ENCODE measurements at regions not wholly inside any gene's neighbourhood (a gene's known extent, or its start where the extent isn't known, plus 50 kb on each side); places are given as distances from the start of the nearest gene placed in this dataset.

- ChIA-PET CTCF (no interaction called here), POLR2A (no interaction called here)
- H3K36me3 ChIP-seq (ENCODE audit: control insufficient read depth in 2 of 2, insufficient read depth in 1 of 2, low read length in 2 of 2), result no peaks in the 10 kb centered on the region; a peak in 1 of 3 replicates
These were observed 194.5 kb downstream of the ZNF608 start for GRCh38 chr5:124551939-124552279.

More at GRCh38 chr5:124551939-124552279, 194.5 kb downstream of the ZNF608 start:
- Histone ChIP-seq H3K27ac (ENCODE audit: extremely low read depth, low read depth, low read length) (no peak overlapping the region), H3K4me1 (ENCODE audit: control insufficient read depth, insufficient read depth, low read length) (no peaks in the 10 kb centered on the region), H3K9me3 (ENCODE audit: control insufficient read depth, insufficient read depth, low read depth, low read length) (no peaks in the 10 kb centered on the region), H3K4me3 (ENCODE audit: low read depth, low read length) (no peak overlapping the region)
- TF ChIP-seq ZNF394 (tag by site-specific recombination; IDR thresholded peaks at IDR 0.05; ENCODE audit: borderline replicate concordance), result no peak
- TF ChIP-seq ZNF19 (tag by site-specific recombination; IDR thresholded peaks at IDR 0.05; ENCODE audit: low read depth), result no peak
- TF ChIP-seq ZNF664 (tag by site-specific recombination; IDR thresholded peaks at IDR 0.05), result no peak
- TF ChIP-seq, protein P1, sequence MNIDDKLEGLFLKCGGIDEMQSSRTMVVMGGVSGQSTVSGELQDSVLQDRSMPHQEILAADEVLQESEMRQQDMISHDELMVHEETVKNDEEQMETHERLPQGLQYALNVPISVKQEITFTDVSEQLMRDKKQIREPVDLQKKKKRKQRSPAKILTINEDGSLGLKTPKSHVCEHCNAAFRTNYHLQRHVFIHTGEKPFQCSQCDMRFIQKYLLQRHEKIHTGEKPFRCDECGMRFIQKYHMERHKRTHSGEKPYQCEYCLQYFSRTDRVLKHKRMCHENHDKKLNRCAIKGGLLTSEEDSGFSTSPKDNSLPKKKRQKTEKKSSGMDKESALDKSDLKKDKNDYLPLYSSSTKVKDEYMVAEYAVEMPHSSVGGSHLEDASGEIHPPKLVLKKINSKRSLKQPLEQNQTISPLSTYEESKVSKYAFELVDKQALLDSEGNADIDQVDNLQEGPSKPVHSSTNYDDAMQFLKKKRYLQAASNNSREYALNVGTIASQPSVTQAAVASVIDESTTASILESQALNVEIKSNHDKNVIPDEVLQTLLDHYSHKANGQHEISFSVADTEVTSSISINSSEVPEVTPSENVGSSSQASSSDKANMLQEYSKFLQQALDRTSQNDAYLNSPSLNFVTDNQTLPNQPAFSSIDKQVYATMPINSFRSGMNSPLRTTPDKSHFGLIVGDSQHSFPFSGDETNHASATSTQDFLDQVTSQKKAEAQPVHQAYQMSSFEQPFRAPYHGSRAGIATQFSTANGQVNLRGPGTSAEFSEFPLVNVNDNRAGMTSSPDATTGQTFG (tag by site-specific recombination; IDR thresholded peaks at IDR 0.05; ENCODE audit: borderline replicate concordance), result no peak
- no peak for TF ChIP-seq CTCF (tag by site-specific recombination; IDR thresholded peaks at IDR 0.05)
- no peak for TF ChIP-seq OVOL3 (tag by site-specific recombination; IDR thresholded peaks at IDR 0.05)
- no peak for TF ChIP-seq ZNF670 (tag by site-specific recombination; IDR thresholded peaks at IDR 0.05; ENCODE audit: low read depth)
- no peak for TF ChIP-seq EGR2 (tag by site-specific recombination; IDR thresholded peaks at IDR 0.05; ENCODE audit: low read depth)
- TF ChIP-seq ZNF837 (tag by site-specific recombination; IDR thresholded peaks at IDR 0.05), result no peak
- TF ChIP-seq ZNF596 (tag by site-specific recombination; IDR thresholded peaks at IDR 0.05), result no peak
- no peak for TF ChIP-seq ZFHX2 (tag by site-specific recombination; conservative IDR thresholded peaks at IDR 0.05)
- no peak for TF ChIP-seq ZNF146 (tag by site-specific recombination; IDR thresholded peaks at IDR 0.05)
- no peak for TF ChIP-seq ZBTB17 (tag by site-specific recombination; IDR thresholded peaks at IDR 0.05)
- TF ChIP-seq ZNF514 (tag by site-specific recombination; IDR thresholded peaks at IDR 0.05), result no peak
- no peak for TF ChIP-seq INSM2 (tag by site-specific recombination; IDR thresholded peaks at IDR 0.05)
- TF ChIP-seq ZNF175 (tag by site-specific recombination; IDR thresholded peaks at IDR 0.05), result no peak
- no peak for TF ChIP-seq ZBTB7A (tag by site-specific recombination; IDR thresholded peaks at IDR 0.05; ENCODE audit: low read depth)
- no peak for TF ChIP-seq PRDM4 (tag by site-specific recombination; IDR thresholded peaks at IDR 0.05)
- no peak for TF ChIP-seq ZSCAN23 (tag by site-specific recombination; IDR thresholded peaks at IDR 0.05)
- TF ChIP-seq ZNF214 (tag by site-specific recombination; IDR thresholded peaks at IDR 0.05; ENCODE audit: borderline replicate concordance), result no peak

All from HEK293 (cell line).